Glomerular visceral epithelial cell (primary cell): ENCODE measurements at regions not wholly inside any gene's neighbourhood (a gene's known extent, or its start where the extent isn't known, plus 50 kb on each side); places are given as distances from the start of the nearest gene placed in this dataset.
"Not testable (repeated sequence)": the region's sequence is repeated elsewhere in the genome, so short reads cannot be mapped to it uniquely, and the experiment has no call there.

Source experiments
- DNase-seq: peaks from one replicate; pipeline ENCODE4 v3.0.0-alpha.2; 2016; ENCODE audit errors: extremely low spot score

GRCh38 chr3:178967177-178967532 is 104.5 kb downstream of the ZMAT3 start:
- DNase-seq, result no peak

DNA sequence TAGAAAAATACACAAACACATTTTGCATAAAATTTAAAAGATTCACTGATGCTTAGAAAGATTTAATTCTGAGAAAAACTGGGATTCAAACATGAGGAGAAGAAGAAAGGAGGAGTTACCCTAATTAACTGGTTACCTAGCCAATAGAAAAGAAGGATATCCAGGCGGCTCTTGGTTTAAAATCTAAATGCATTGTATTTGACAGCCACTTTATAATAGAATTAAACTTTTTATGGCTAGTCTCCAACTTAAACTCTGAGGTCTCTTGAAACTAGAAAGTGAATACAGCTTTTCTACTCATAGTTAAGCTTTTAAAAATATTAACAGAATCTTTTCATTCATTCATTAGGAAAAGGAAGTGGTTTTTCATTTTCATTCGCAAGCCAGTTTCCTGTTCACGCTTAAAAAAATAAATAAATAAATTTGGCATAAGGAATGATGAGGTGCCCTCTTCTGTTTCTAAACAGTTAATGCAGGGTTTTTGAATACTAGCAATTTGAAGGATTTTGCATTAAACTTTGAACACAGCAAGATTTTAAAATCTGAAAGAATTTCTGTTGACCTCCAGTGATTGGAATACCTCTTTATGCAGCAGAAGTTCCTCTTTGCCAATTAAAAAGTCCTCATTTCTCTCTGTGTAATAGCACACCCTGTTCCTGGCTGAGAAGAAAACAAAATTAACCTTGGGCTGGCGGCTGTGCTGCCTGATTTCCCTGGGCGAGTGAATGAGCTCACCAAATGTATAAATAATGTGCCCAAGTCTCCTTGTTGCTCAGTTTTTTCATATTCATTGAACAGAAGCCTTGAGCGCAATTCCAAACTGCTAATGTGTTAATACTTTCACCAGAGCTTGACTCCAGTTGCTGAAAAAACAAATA is 105.1 kb downstream of the ZMAT3 start:
- DNase-seq, result peak; percentile 42

DNA sequence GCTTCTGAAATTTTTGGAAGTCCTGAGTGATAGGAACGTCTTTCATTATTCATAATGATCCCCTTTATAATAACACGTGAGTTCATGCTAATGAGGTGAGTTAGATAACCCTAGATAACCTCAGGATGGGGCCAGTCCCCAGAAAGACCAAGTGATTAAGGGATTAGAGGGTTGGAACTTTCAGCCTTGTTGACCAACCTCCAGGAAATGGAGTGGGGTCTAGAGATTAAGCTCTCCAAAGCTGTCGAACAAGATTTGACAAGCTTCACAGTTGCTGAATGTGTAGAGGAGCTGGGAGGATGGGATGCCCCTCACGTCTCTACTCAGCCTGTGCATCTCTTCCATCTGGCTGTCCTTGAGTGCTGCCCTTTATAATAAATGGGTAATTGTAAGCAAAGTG is 107.1 kb downstream of the ZMAT3 start:
- DNase-seq, result no peak

GRCh38 chr3:178960918-178961317 is 110.7 kb downstream of the ZMAT3 start:
- DNase-seq, result no peak

GRCh38 chr3:178960181-178960580 is 111.4 kb downstream of the ZMAT3 start:
- no peak for DNase-seq

GRCh38 chr3:178950676-178951075 is 120.9 kb downstream of the ZMAT3 start:
- no peak for DNase-seq

DNA sequence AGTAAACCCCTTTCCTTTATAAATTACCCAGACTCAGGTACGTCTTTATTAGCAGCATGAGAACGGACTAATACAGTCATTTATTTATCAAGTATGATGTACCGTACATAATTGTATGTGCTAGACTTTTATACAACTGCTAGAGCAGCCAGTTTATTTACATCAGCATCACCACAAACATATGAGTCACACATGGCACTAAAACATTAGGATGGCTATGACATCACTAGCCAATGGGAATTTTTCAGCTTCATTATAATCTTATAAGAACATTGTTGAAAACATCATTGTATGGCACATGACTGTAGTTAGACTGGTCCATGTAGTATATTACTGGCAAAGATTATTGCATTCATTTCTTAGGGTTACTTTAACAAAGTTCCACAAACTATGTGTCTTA is 121.7 kb downstream of the ZMAT3 start:
- DNase-seq, result no peak

DNA sequence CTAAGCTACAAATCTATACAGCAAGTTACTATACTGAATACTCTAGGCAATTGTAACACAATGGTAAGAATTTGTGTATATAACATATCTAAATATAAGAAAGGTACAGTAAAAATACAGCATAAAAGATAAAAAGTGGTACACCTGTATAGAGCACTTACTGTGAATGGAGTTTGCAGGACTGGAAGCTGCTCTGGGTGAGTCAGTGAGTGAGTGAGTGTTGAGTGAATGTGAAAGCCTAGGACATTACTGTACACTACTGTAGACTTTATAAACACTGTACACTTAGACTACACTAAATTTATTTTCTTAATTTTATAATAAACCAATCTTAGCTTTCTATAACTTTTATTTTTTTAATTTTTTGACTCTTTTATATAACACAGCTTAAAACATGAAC is 123.1 kb downstream of the ZMAT3 start:
- DNase-seq, result no peak

DNA sequence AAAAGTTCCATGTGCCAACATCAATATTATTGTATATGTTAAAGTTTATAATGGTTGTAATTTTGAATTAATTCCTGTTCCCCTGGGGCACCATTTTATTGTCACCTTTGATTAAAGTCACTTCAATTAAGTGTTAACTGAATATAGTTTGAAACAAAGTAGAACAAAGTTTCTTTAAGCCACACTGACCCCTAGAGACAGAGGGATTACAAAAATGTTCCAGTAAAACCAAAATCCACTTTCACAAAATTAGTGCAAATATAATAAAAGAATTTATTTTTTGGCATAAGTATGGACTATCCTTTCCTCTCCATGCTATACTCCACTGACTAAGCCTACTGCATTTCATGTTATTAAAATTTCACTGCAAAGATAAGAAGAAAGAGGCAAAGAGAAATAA is 123.9 kb downstream of the ZMAT3 start:
- DNase-seq, result no peak

GRCh38 chr3:178942261-178942660 is 129.3 kb downstream of the ZMAT3 start:
- not testable (repeated sequence) for DNase-seq

DNA sequence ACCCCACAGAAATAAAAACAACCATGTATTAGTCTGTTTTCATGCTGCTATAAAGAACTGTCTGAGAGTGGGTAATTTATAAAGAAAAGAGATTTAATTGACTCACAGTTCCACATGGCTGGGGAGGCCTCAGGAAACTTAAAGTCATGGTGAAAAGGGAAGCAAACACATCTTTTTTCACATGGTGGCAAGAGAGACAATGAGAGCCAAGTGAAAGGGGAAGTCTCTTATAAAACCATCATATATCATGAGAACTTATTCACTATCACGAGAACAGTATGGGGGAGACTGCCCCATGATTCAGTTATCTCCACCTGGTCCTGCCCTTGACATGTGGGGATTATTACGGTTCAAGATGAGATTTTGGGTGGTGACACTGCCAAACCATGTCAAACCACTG is 141.5 kb downstream of the ZMAT3 start:
- DNase-seq, result no peak

DNA sequence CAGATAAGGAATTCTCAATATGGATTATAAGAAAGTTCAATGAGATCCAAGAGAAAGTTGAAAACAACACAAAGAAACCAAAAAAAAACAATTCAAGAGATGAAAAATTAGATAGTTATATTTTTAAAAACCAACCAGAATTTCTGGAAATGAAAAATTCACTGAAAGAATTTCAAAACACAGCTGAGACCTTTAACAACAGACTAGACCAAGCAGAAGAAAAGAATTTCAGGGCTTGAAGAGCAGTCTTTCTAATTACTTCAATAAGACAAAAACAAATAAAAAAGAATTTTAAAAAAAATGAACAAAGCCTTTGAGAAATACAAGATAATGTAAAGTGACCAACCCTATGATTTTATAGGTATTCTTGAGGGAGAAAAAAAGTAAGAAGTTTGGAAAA is 155.4 kb downstream of the ZMAT3 start:
- no peak for DNase-seq

DNA sequence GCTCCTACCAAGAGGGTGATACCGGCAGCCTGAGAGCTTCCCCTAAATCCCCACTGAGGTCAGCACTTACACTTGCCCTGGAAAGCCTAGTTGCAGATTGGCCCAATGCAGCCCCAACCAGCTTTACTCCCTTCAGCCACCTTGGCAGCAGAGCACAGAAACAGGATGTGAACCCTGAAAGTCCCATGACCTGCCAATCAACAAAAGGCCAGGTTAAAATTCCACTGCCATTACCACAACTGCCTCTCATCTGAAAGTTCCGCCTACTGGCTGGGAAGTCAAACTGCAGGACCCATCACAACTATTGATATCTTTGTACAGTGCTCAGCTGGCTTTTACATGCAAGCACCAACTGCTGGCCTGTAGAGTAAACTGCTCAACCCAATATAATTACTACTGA is 156.2 kb downstream of the ZMAT3 start:
- DNase-seq, result no peak

DNA sequence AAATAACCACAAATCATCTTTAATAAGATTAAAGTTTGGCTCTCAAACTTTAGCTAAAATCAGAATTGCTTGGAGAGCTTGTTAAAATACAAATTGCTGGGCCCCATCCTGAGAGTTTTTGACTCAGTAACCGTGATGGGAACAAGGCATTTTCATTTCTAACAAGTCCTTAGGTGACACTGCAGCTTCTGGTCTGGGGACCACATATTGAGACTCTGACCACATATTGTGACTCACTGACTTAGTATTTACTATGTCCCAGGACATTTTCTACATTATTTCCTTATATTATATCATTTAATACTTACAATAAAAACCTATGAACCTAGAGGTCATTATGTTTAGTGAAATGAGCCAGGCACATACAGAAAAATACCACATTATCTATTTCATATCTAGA is 164.5 kb downstream of the ZMAT3 start:
- no peak for DNase-seq

- DNase-seq, result no peak
Observed at GRCh38 chr3:178901204-178901603, 170.4 kb downstream of the ZMAT3 start.

- DNase-seq, result no peak
Observed at GRCh38 chr3:178900029-178900646, 171.5 kb downstream of the ZMAT3 start.

GRCh38 chr3:178895178-178895789 is 176.3 kb downstream of the ZMAT3 start:
- DNase-seq, result no peak
